CD14-positive monocyte (primary cell): ENCODE measurements at regions not wholly inside any gene's neighbourhood (a gene's known extent, or its start where the extent isn't known, plus 50 kb on each side); places are given as distances from the start of the nearest gene placed in this dataset.

Experiments used
- DNase-seq, 3 donors: peaks; one replicate each; pipeline ENCODE4 v3.0.0-alpha.2; 2011 to 2022
- H2AFZ ChIP-seq: 2 replicates; pipeline ENCODE4 v1.6.0; 2012; ENCODE audit warnings: mild to moderate bottlenecking, low read depth, low read length, inconsistent platforms; ENCODE audit not compliant: insufficient read depth, poor library complexity, severe bottlenecking
- H3K27ac ChIP-seq, 2 donors: 1 replicate in 1 of 2; 2 replicates in 1 of 2; pipeline ENCODE4 v1.5.1; 2012 to 2013; ENCODE audit warnings: low read length in 2 of 2, control low read depth in 1 of 2, inconsistent platforms in 1 of 2, low read depth in 1 of 2, mild to moderate bottlenecking in 1 of 2
- H3K27me3 ChIP-seq, 2 donors: one replicate each; pipeline versions ENCODE4 v1.6.0 to v1.6.1; 2011 to 2013; ENCODE audit warnings: low read length in 2 of 2; ENCODE audit not compliant: control insufficient read depth in 2 of 2, insufficient read depth in 2 of 2
- H3K36me3 ChIP-seq, 2 donors: replicated peaks in 1 of 2; 1 replicate in 1 of 2; 2 replicates in 1 of 2; pipeline versions ENCODE4 v1.5.1 to v1.6.1; 2012 to 2013; ENCODE audit warnings: low read length in 2 of 2, control low read depth in 1 of 2, inconsistent platforms in 1 of 2, mild to moderate bottlenecking in 1 of 2; ENCODE audit not compliant: insufficient read depth in 2 of 2, control insufficient read depth in 1 of 2
- H3K4me1 ChIP-seq, 2 donors: 1 replicate in 1 of 2; 2 replicates in 1 of 2; pipeline versions ENCODE4 v1.5.1 to v1.6.1; 2012 to 2013; ENCODE audit warnings: low read length in 2 of 2, control low read depth in 1 of 2, inconsistent platforms in 1 of 2, mild to moderate bottlenecking in 1 of 2, moderate library complexity in 1 of 2; ENCODE audit not compliant: insufficient read depth in 2 of 2, control insufficient read depth in 1 of 2
- H3K4me2 ChIP-seq: replicated peaks from 2 replicates; pipeline ENCODE3; 2012; ENCODE audit warnings: low read length, moderate library complexity, mild to moderate bottlenecking; ENCODE audit not compliant: poor library complexity, severe bottlenecking; ENCODE audit errors: extremely low read depth
- H3K4me3 ChIP-seq, 3 experiments: fragments of 200-600 bp in 1 of 3; sonication (generic) in 1 of 3; replicated peaks in 1 of 3; 1 replicate in 2 of 3; 2 replicates in 1 of 3; pipeline ENCODE4 v1.5.1; 2011 to 2013; ENCODE audit warnings: low read length in 3 of 3, mild to moderate bottlenecking in 3 of 3, control low read depth in 2 of 3, low read depth in 2 of 3, inconsistent platforms in 1 of 3, moderate library complexity in 1 of 3
- H3K79me2 ChIP-seq: 2 replicates; pipeline ENCODE4 v1.6.0; 2012; ENCODE audit warnings: mild to moderate bottlenecking, control low read depth, inconsistent platforms, low read length, moderate library complexity; ENCODE audit not compliant: insufficient read depth
- H3K9ac ChIP-seq: 2 replicates; pipeline ENCODE4 v1.6.0; 2017; ENCODE audit warnings: low read length, mild to moderate bottlenecking; ENCODE audit not compliant: insufficient read depth, poor library complexity, severe bottlenecking
- H3K9me3 ChIP-seq, 2 donors: replicated peaks in 1 of 2; 1 replicate in 1 of 2; 2 replicates in 1 of 2; pipeline versions ENCODE4 v1.5.1 to v1.6.1; 2012 to 2013; ENCODE audit warnings: low read length in 2 of 2, control low read depth in 1 of 2; ENCODE audit not compliant: control insufficient read depth in 1 of 2, insufficient read depth in 1 of 2
- H4K20me1 ChIP-seq: 2 replicates; pipeline ENCODE4 v1.6.0; 2012; ENCODE audit warnings: mild to moderate bottlenecking, low read length, control low read depth, moderate library complexity; ENCODE audit not compliant: insufficient read depth
- H3K27ac Mint-ChIP-seq, 7 donors: one replicate each; pipeline ENCODE4 v1.8.0; 2020; ENCODE audit warnings: mild to moderate bottlenecking in 7 of 7, mixed read lengths in 7 of 7, moderate library complexity in 6 of 7, inconsistent platforms in 2 of 7
- H3K27me3 Mint-ChIP-seq, 3 donors: one replicate each; pipeline ENCODE4 v1.8.0; 2021 to 2022; ENCODE audit warnings: low read depth in 3 of 3, mild to moderate bottlenecking in 3 of 3, mixed read lengths in 3 of 3, moderate library complexity in 3 of 3, inconsistent platforms in 1 of 3
- H3K36me3 Mint-ChIP-seq, 2 donors: one replicate each; pipeline ENCODE4 v1.8.0; 2020; ENCODE audit warnings: mixed read lengths in 2 of 2, inconsistent platforms in 1 of 2, mild to moderate bottlenecking in 1 of 2
- H3K4me1 Mint-ChIP-seq: one replicate; pipeline ENCODE4 v1.8.0; 2020; ENCODE audit warnings: mild to moderate bottlenecking, mixed read lengths
- H3K4me3 Mint-ChIP-seq, 2 donors: one replicate each; pipeline ENCODE4 v1.8.0; 2020; ENCODE audit warnings: mild to moderate bottlenecking in 2 of 2, mixed read lengths in 2 of 2, moderate library complexity in 1 of 2
- H3K9me3 Mint-ChIP-seq, 7 donors: one replicate each; pipeline ENCODE4 v1.8.0; 2020 to 2022; ENCODE audit warnings: mixed read lengths in 7 of 7, mild to moderate bottlenecking in 6 of 7, moderate library complexity in 6 of 7, inconsistent platforms in 2 of 7
- CTCF ChIP-seq: fragments of 200-600 bp; IDR thresholded peaks from one replicate; pipeline ENCODE4 v1.8.0; 2022; ENCODE audit warnings: antibody characterized with exemption, mild to moderate bottlenecking
- WGBS: methylation state at CpG from one replicate; pipeline ENCODE4 v1.1.5; 2013; ENCODE audit warnings: missing lambda C conversion rate; ENCODE audit not compliant: insufficient coverage; 5-methylcytosine and 5-hydroxymethylcytosine counted together
- intact Hi-C, 2 donors: fragments of 100-400 bp; cut with micrococcal nuclease; formaldehyde crosslinking; loops; one replicate each; pipeline versions ENCODE4 v1.15.0 to v1.15.1; 2023

- peaks cover 6 to 18% (median 9%) of the 10 kb centered on the region in 7 donors for H3K9me3 Mint-ChIP-seq
- WGBS: 89% methylated on average over 8 of the region's 8 CpGs
- TF ChIP-seq CTCF: no peak
Observed at GRCh38 chr12:126248871-126249403, 1183.7 kb downstream of the AACS start.

GRCh38 chr12:126258190-126258589, 1193.0 kb downstream of the AACS start:
- Mint-ChIP-seq H3K4me3 (no peak overlapping the region), H3K4me1 (no peaks in the 10 kb centered on the region), H3K9me3 (peaks cover 1 to 15% (median 9%) of the 10 kb centered on the region in 7 donors), H3K27me3 (no peaks in the 10 kb centered on the region), H3K36me3 (no peaks in the 10 kb centered on the region), H3K27ac (peak overlapping the region in 1 of 7 donors; percentile 11)
- TF ChIP-seq CTCF: no peak
- Histone ChIP-seq H3K36me3 (no peaks in the 10 kb centered on the region), H3K79me2 (no peaks in the 10 kb centered on the region), H4K20me1 (no peaks in the 10 kb centered on the region), H3K4me1 (no peaks in the 10 kb centered on the region), H3K9me3 (peaks cover 5 to 7% of the 10 kb centered on the region in 2 donors), H3K27ac (no peak overlapping the region), H2AFZ (no peak overlapping the region), H3K4me3 (no peak overlapping the region), H3K4me2 (no peak overlapping the region), H3K9ac (no peak overlapping the region), H3K27me3 (no peaks in the 10 kb centered on the region)
- no peak for DNase-seq
- intact Hi-C loops: no loop called here
- 100% methylated on average over 2 of the region's 3 CpGs for WGBS

More at GRCh38 chr12:126248871-126249403, 1183.7 kb downstream of the AACS start:
- no peak overlapping the region for H3K4me3 ChIP-seq
- H3K27ac ChIP-seq: no peak overlapping the region
- H3K79me2 ChIP-seq: no peaks in the 10 kb centered on the region
- no peaks in the 10 kb centered on the region for H4K20me1 ChIP-seq
- no peak for DNase-seq
- H3K36me3 Mint-ChIP-seq: no peaks in the 10 kb centered on the region
- peaks cover 13 to 16% of the 10 kb centered on the region in 2 donors for H3K9me3 ChIP-seq
- no peak overlapping the region for H3K4me3 Mint-ChIP-seq
- no peaks in the 10 kb centered on the region for H3K36me3 ChIP-seq
- intact Hi-C loops: no loop called here
- H3K4me1 Mint-ChIP-seq: no peaks in the 10 kb centered on the region
- no peak overlapping the region for H2AFZ ChIP-seq
- no peak overlapping the region for H3K4me2 ChIP-seq
- no peak overlapping the region for H3K27ac Mint-ChIP-seq
- no peak overlapping the region for H3K9ac ChIP-seq
- no peaks in the 10 kb centered on the region for H3K27me3 Mint-ChIP-seq
- no peaks in the 10 kb centered on the region for H3K4me1 ChIP-seq
- H3K27me3 ChIP-seq: no peaks in the 10 kb centered on the region
